K562 (cell line): ENCODE measurements at regions not wholly inside any gene's neighbourhood (a gene's known extent, or its start where the extent isn't known, plus 50 kb on each side); places are given as distances from the start of the nearest gene placed in this dataset.
A peak's percentile ranks its signal among the peaks of the same experiment; 100 is the strongest.

ENCODE experiments used
- FOXJ2 ChIP-seq: fragments of 200-800 bp; sonication (Bioruptor generic); IDR thresholded peaks from 2 replicates; pipeline ENCODE4 v1.6.1; 2016; ENCODE audit warnings: missing genetic modification characterization, missing compliant biosample characterization
- MNT ChIP-seq, 2 experiments: fragments of 450-650 bp; conservative IDR thresholded peaks; 2 replicates each; pipeline ENCODE4 v1.6.1; 2017; ENCODE audit warnings: mild to moderate bottlenecking in 2 of 2, moderate library complexity in 2 of 2
- NKRF ChIP-seq: fragments of 450-650 bp; IDR thresholded peaks from 2 replicates; pipeline ENCODE4 v1.6.1; 2016; ENCODE audit warnings: borderline replicate concordance
- PHF21A ChIP-seq: fragments of 450-650 bp; IDR thresholded peaks from 2 replicates; pipeline ENCODE4 v1.6.1; 2017; ENCODE audit warnings: low read depth, borderline replicate concordance
- U2AF2 ChIP-seq: fragments of 200-400 bp; formaldehyde crosslinking; optimal IDR thresholded peaks from 2 replicates; pipeline ENCODE3; 2017; ENCODE audit warnings: low read depth, mild to moderate bottlenecking, low read length
- ZNF318 ChIP-seq, 2 experiments: fragments of 450-650 bp; IDR thresholded peaks; 2 replicates each; pipeline ENCODE4 v1.6.1; 2016; ENCODE audit warnings: mild to moderate bottlenecking in 2 of 2, borderline replicate concordance in 1 of 2, low read depth in 1 of 2, moderate library complexity in 1 of 2
- ZNF407 ChIP-seq: fragments of 450-650 bp; IDR thresholded peaks from 2 replicates; pipeline ENCODE4 v1.6.1; 2016; ENCODE audit warnings: low read depth

- no peak for TF ChIP-seq U2AF2
- TF ChIP-seq NKRF: no peak
- no peak for TF ChIP-seq FOXJ2
- TF ChIP-seq ZNF318 (IDR thresholded peaks at IDR 0.05; ENCODE audit: borderline replicate concordance in 1 of 2, low read depth in 1 of 2): no peak
- no peak for TF ChIP-seq ZNF407
- 0 out of 4 replicates have a peak, but pooled peaks of 1 of the 2 experiments have one; percentile 26 for TF ChIP-seq MNT (conservative IDR thresholded peaks at IDR 0.05)
- TF ChIP-seq PHF21A: no peak
Observed at GRCh38 chr10:63720072-63720537, 198.9 kb downstream of the REEP3 start (continued).
